ENCODE measurements at regions not wholly inside any gene's neighbourhood (a gene's known extent, or its start where the extent isn't known, plus 50 kb on each side); places are given as distances from the start of the nearest gene placed in this dataset.

DNA sequence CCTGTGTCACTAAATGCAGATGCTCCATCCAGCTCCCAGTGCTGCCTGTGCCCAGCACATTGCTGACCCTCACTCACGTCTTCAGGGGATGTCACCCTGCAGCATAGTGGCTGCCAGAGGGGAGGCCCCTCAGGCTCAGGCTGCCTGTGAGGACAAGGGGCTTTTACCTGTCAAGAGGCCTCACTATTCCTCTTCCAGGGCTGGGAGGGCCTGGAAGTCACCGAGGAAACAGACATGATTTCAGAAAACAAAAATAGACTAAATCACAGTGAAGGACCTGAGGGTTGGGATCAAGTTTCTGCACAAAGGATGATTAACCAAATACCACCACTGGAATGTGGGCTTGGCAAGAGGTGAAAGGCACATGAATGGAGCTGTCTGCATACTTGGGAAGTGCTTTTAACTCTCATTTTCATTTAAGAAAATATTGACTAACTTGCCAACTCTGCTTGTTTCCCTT lies 1202.3 kb downstream of the BCL11B start:
- DNase-seq (ENCODE audit: extremely low read depth, insufficient read length) = no peak
- TF ChIP-seq, protein P1, sequence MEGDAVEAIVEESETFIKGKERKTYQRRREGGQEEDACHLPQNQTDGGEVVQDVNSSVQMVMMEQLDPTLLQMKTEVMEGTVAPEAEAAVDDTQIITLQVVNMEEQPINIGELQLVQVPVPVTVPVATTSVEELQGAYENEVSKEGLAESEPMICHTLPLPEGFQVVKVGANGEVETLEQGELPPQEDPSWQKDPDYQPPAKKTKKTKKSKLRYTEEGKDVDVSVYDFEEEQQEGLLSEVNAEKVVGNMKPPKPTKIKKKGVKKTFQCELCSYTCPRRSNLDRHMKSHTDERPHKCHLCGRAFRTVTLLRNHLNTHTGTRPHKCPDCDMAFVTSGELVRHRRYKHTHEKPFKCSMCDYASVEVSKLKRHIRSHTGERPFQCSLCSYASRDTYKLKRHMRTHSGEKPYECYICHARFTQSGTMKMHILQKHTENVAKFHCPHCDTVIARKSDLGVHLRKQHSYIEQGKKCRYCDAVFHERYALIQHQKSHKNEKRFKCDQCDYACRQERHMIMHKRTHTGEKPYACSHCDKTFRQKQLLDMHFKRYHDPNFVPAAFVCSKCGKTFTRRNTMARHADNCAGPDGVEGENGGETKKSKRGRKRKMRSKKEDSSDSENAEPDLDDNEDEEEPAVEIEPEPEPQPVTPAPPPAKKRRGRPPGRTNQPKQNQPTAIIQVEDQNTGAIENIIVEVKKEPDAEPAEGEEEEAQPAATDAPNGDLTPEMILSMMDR (IDR thresholded peaks at IDR 0.05; ENCODE audit: insufficient read depth, low read length, poor library complexity, severe bottlenecking) = no peak
- Histone ChIP-seq H3K36me3 (ENCODE audit: control insufficient read depth, insufficient read depth, low read length) (no peaks in the 10 kb centered on the region), H3K27me3 (replicated peaks; ENCODE audit: control insufficient read depth, insufficient read depth, low read length) (no peaks in the 10 kb centered on the region), H3K4me3 (replicated peaks; ENCODE audit: low read depth, low read length) (no peak overlapping the region)

DNA sequence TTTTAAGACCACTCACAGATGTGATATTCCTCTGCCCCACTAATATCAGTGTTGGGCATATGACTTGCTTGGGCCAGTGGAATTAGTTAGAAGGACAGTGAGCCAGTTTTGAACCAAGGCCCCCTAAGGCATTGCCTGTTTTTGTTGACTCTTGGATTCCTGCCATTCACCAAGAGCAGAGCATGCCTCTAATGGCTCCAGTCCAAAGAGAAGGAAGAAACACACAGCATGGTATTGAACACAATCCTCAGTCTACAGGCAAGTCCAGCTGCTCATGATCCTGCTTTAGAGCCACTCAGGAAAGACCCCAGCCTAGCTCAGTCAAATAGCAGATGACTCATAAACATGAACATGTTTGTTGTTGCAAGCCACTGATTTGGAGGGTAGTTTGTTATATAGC lies 1201.5 kb downstream of the BCL11B start:
- TF ChIP-seq, protein P1 (IDR thresholded peaks at IDR 0.05; ENCODE audit: insufficient read depth, low read length, poor library complexity, severe bottlenecking) = no peak
- H3K27me3 ChIP-seq (replicated peaks; ENCODE audit: control insufficient read depth, insufficient read depth, low read length) = no peaks in the 10 kb centered on the region
- no peak overlapping the region for H3K4me3 ChIP-seq (replicated peaks; ENCODE audit: low read depth, low read length)
- no peak for DNase-seq (ENCODE audit: extremely low read depth, insufficient read length)
- no peaks in the 10 kb centered on the region for H3K36me3 ChIP-seq (ENCODE audit: control insufficient read depth, insufficient read depth, low read length)

DNA sequence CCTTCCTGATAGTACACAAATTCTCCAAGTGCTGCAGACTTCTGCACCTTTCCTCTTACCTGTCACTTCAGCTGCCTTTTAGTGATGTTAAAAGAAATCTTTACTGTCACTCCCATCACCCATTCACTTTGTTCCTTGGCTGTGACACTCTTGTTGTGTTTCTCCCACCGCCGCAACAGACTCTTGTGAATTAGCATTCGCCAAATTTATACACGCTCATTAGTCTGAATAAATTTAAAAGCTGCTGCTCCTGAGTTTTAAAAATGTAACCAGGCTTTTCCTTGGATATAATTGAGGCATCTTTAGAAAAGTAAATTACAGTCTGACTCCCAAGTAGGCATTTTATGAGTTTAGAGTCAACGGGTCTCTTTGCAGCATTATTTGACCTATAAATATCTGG lies 1197.9 kb downstream of the BCL11B start:
- H3K36me3 ChIP-seq (ENCODE audit: control insufficient read depth, insufficient read depth, low read length) = no peaks in the 10 kb centered on the region
- no peaks in the 10 kb centered on the region for H3K27me3 ChIP-seq (replicated peaks; ENCODE audit: control insufficient read depth, insufficient read depth, low read length)
- TF ChIP-seq, protein P1 (IDR thresholded peaks at IDR 0.05; ENCODE audit: insufficient read depth, low read length, poor library complexity, severe bottlenecking) = no peak
- no peak overlapping the region for H3K4me3 ChIP-seq (replicated peaks; ENCODE audit: low read depth, low read length)
- DNase-seq (ENCODE audit: extremely low read depth, insufficient read length) = no peak

DNA sequence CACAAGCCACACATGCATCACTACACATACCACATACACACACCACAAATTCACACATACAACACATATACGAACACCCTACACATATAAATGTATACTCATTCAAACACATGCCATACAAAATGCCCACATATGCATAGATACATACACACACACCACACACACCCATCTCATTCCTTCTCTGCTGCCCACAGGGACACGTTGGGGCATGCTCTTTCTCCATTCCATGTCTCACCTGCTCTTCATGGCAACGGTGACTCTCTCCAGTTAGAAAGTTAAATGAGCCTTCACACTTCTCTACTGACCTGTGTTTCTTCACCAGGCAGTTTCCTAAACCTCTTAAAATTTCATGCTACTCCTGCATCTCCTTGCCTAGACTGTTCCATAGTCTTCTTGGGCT lies 1194.8 kb downstream of the BCL11B start:
- no peak overlapping the region for H3K4me3 ChIP-seq (replicated peaks; ENCODE audit: low read depth, low read length)

DNA sequence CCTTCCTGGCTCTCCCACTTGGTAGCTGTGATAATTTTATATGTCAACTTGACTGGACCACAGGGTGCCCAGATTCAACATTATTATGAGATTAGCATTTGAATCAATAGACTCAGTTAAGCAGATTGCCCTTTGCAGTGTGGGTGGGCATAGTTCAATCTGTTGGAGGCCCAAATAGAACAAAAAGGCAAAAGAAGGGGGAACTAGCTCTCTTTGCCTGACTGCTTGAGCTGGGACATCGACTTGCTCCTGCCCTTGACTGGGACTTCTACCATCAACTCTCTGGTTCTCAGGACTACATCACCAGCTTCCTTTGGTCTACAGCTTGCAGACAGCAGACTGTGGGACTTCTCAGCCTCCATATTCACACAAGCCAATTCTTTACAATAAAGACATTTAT lies 1189.2 kb downstream of the BCL11B start:
- Histone ChIP-seq H3K27me3 (replicated peaks; ENCODE audit: control insufficient read depth, insufficient read depth, low read length) (no peaks in the 10 kb centered on the region), H3K4me3 (replicated peaks; ENCODE audit: low read depth, low read length) (no peak overlapping the region), H3K36me3 (ENCODE audit: control insufficient read depth, insufficient read depth, low read length) (no peaks in the 10 kb centered on the region)
- no peak for DNase-seq (ENCODE audit: extremely low read depth, insufficient read length)
- TF ChIP-seq, protein P1 (IDR thresholded peaks at IDR 0.05; ENCODE audit: insufficient read depth, low read length, poor library complexity, severe bottlenecking) = no peak

More for the DNA sequence above, 1194.8 kb downstream of the BCL11B start:
- no peak for DNase-seq (ENCODE audit: extremely low read depth, insufficient read length)
- no peaks in the 10 kb centered on the region for H3K27me3 ChIP-seq (replicated peaks; ENCODE audit: control insufficient read depth, insufficient read depth, low read length)
- H3K36me3 ChIP-seq (ENCODE audit: control insufficient read depth, insufficient read depth, low read length) = no peaks in the 10 kb centered on the region
- TF ChIP-seq, protein P1 (IDR thresholded peaks at IDR 0.05; ENCODE audit: insufficient read depth, low read length, poor library complexity, severe bottlenecking) = no peak

DNA sequence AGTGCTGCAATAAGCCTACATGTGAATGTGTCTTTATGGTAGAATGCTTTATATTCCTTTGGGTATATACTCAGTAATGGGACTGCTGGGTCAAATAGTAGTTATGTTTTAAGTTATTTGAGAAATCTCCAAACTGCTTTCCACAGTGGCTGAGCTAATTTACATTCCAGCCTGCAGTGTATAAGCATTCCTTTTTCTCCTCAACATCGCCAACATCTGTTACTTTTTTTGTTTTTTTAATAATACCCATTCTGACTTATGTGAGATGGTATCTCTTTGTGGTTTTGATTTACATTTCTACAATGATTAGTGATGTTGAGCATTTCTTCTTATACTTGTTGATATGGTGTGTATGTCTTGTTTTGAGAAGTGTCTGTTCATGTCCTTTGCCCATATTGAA lies 1186.2 kb downstream of the BCL11B start:
- Histone ChIP-seq H3K4me3 (replicated peaks; ENCODE audit: low read depth, low read length) (no peak overlapping the region), H3K27me3 (replicated peaks; ENCODE audit: control insufficient read depth, insufficient read depth, low read length) (no peaks in the 10 kb centered on the region), H3K36me3 (ENCODE audit: control insufficient read depth, insufficient read depth, low read length) (no peaks in the 10 kb centered on the region)
- TF ChIP-seq, protein P1 (IDR thresholded peaks at IDR 0.05; ENCODE audit: insufficient read depth, low read length, poor library complexity, severe bottlenecking) = no peak
- DNase-seq (ENCODE audit: extremely low read depth, insufficient read length) = no peak

All from GM06990 (cell line).